Hindlimb muscle (tissue), 1 donor: ENCODE measurements at regions not wholly inside any gene's neighbourhood (a gene's known extent, or its start where the extent isn't known, plus 50 kb on each side); places are given as distances from the start of the nearest gene placed in this dataset.

Experiments
- DNase-seq: peaks from one replicate; pipeline ENCODE4 v3.0.0-alpha.2; 2013

GRCh38 chrX:39750848-39751247 lies 346.9 kb downstream of the BCOR start:
- no peak for DNase-seq

- no peak for DNase-seq
Observed at GRCh38 chrX:39752815-39753214, 344.9 kb downstream of the BCOR start.

- no peak for DNase-seq
Observed at GRCh38 chrX:39753293-39753996, 344.3 kb downstream of the BCOR start.

- peak; percentile 77 for DNase-seq
Observed at GRCh38 chrX:39755143-39756032, 342.4 kb downstream of the BCOR start.

GRCh38 chrX:39756086-39756883 lies 341.5 kb downstream of the BCOR start:
- DNase-seq, result no peak

- no peak for DNase-seq
Observed at GRCh38 chrX:39757971-39758370, 339.8 kb downstream of the BCOR start.

GRCh38 chrX:39758791-39759525 lies 338.8 kb downstream of the BCOR start:
- no peak for DNase-seq

- no peak for DNase-seq
Observed at GRCh38 chrX:39759526-39760224, 338.1 kb downstream of the BCOR start.

- no peak for DNase-seq
Observed at GRCh38 chrX:39760930-39761329, 336.8 kb downstream of the BCOR start.

GRCh38 chrX:39762266-39762841 lies 335.4 kb downstream of the BCOR start:
- DNase-seq, result no peak

- no peak for DNase-seq
Observed at GRCh38 chrX:39764441-39764914, 333.3 kb downstream of the BCOR start.

GRCh38 chrX:39765327-39765726 lies 332.4 kb downstream of the BCOR start:
- no peak for DNase-seq

GRCh38 chrX:39766085-39766726 lies 331.6 kb downstream of the BCOR start:
- DNase-seq, result no peak

- no peak for DNase-seq
Observed at GRCh38 chrX:39766855-39767254, 330.9 kb downstream of the BCOR start.

GRCh38 chrX:39767446-39767845 lies 330.3 kb downstream of the BCOR start:
- DNase-seq, result no peak

- no peak for DNase-seq
Observed at GRCh38 chrX:39769748-39770147, 328.0 kb downstream of the BCOR start.

GRCh38 chrX:39771089-39771488 lies 326.7 kb downstream of the BCOR start:
- DNase-seq, result no peak

- no peak for DNase-seq
Observed at GRCh38 chrX:39772057-39772832, 325.5 kb downstream of the BCOR start.

GRCh38 chrX:39773150-39773549 lies 324.6 kb downstream of the BCOR start:
- no peak for DNase-seq
